ENCODE measurements at regions not wholly inside any gene's neighbourhood (a gene's known extent, or its start where the extent isn't known, plus 50 kb on each side); places are given as distances from the start of the nearest gene placed in this dataset.

DNA sequence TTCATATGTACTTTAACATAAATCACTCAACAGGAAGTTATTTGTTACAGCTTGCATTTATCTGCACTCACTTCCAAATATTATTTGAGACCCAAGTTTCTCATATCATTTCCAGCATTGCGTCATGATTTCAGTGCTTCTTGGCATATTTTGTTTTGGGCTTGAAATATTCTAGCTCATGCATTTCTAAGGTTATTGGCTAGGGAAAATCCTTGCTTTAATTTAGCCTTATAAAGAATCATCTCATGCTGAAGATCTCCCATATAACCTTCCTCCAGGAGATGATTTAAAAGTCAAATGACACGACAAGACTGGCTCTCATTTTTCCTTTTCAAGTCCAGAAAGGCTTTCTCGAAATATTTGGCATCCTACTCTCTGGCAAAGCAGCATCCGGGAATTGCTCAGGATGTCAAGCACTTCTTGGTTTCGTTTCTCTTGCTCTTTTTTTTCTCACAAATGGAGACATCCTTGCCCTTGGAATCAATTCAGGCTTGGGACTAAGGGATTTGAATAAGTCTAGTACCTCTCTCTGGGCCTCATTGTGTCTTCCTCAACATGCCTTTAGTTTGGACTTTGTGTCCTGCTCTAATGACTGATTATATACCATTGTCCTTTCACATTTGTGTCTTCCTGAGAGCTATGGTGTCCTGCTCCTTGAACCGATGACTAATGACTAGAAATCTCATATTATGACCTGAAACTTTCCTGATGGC, 295.0 kb downstream of the RMST start:
- Histone ChIP-seq H3K36me3 (ENCODE audit: control insufficient read depth in 2 of 2, insufficient read depth in 2 of 2, low read length in 1 of 2) (no peaks in the 10 kb centered on the region), H3K4me2 (ENCODE audit: control insufficient read depth, insufficient read depth) (no peak overlapping the region), H3K4me1 (ENCODE audit: control insufficient read depth, insufficient read depth, low read length) (no peaks in the 10 kb centered on the region), H3K27me3 (replicated peaks in 1 of 2; ENCODE audit: control insufficient read depth in 2 of 2, insufficient read depth in 2 of 2, low read length in 1 of 2) (no peaks in the 10 kb centered on the region), H4K20me1 (ENCODE audit: control insufficient read depth, insufficient read depth) (no peaks in the 10 kb centered on the region), H3K9ac (ENCODE audit: control insufficient read depth, insufficient read depth, low read length) (no peak overlapping the region), H3K4me3 (no peak overlapping the region), H3K27ac (ENCODE audit: control insufficient read depth, insufficient read depth) (no peak overlapping the region), H3K9me3 (replicated peaks; ENCODE audit: control insufficient read depth, insufficient read depth, low read length) (no peaks in the 10 kb centered on the region), H2AFZ (ENCODE audit: control insufficient read depth, low read depth, low read length) (no peak overlapping the region), H3K79me2 (ENCODE audit: control insufficient read depth, insufficient read depth, low read length) (no peaks in the 10 kb centered on the region)
- intact Hi-C loops (cut with micrococcal nuclease; ENCODE audit: unreplicated experiment) (no loop called here), in situ Hi-C loops (cut with MboI) (no loop called here)
- FAIRE-seq, result no peak
- ChIA-PET RAD21 (ENCODE audit: unreplicated experiment) (no interaction called here), CTCF (no interaction called here), SMC1A (ENCODE audit: uncharacterized antibody, unreplicated experiment) (no interaction called here), POLR2A (no interaction called here)
- 16% methylated on average over 6 of the region's 6 CpGs for WGBS (ENCODE audit: insufficient coverage, insufficient replicate concordance, low lambda C conversion rate, missing lambda C conversion rate)
- DNase-seq (ENCODE audit: low read depth, low spot score), result no peak
- no peak for ATAC-seq
- BruUV-seq (replicated peaks), result no TSS peak
- TF ChIP-seq HSF1 (IDR thresholded peaks at IDR 0.05; ENCODE audit: low read depth, low read length) (no peak), TCF3 (IDR thresholded peaks at IDR 0.05; ENCODE audit: borderline replicate concordance, insufficient read depth, low read depth, low read length) (no peak), ATF2 (IDR thresholded peaks at IDR 0.05; ENCODE audit: low read length) (no peak), STAT3 (IDR thresholded peaks at IDR 0.05; ENCODE audit: low read depth, low read length) (no peak), FOXK2 (IDR thresholded peaks at IDR 0.05) (no peak), ZNF592 (IDR thresholded peaks at IDR 0.05) (no peak), RB1 (IDR thresholded peaks at IDR 0.05; ENCODE audit: borderline replicate concordance) (no peak), PBX3 (IDR thresholded peaks at IDR 0.05; ENCODE audit: insufficient replicate concordance, low read depth, low read length) (no peak)
- TF ChIP-seq, protein P1, sequence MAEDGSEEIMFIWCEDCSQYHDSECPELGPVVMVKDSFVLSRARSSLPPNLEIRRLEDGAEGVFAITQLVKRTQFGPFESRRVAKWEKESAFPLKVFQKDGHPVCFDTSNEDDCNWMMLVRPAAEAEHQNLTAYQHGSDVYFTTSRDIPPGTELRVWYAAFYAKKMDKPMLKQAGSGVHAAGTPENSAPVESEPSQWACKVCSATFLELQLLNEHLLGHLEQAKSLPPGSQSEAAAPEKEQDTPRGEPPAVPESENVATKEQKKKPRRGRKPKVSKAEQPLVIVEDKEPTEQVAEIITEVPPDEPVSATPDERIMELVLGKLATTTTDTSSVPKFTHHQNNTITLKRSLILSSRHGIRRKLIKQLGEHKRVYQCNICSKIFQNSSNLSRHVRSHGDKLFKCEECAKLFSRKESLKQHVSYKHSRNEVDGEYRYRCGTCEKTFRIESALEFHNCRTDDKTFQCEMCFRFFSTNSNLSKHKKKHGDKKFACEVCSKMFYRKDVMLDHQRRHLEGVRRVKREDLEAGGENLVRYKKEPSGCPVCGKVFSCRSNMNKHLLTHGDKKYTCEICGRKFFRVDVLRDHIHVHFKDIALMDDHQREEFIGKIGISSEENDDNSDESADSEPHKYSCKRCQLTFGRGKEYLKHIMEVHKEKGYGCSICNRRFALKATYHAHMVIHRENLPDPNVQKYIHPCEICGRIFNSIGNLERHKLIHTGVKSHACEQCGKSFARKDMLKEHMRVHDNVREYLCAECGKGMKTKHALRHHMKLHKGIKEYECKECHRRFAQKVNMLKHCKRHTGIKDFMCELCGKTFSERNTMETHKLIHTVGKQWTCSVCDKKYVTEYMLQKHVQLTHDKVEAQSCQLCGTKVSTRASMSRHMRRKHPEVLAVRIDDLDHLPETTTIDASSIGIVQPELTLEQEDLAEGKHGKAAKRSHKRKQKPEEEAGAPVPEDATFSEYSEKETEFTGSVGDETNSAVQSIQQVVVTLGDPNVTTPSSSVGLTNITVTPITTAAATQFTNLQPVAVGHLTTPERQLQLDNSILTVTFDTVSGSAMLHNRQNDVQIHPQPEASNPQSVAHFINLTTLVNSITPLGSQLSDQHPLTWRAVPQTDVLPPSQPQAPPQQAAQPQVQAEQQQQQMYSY (CRISPR knock-in tag; IDR thresholded peaks at IDR 0.05), result no peak
- TF ChIP-seq, protein P2, sequence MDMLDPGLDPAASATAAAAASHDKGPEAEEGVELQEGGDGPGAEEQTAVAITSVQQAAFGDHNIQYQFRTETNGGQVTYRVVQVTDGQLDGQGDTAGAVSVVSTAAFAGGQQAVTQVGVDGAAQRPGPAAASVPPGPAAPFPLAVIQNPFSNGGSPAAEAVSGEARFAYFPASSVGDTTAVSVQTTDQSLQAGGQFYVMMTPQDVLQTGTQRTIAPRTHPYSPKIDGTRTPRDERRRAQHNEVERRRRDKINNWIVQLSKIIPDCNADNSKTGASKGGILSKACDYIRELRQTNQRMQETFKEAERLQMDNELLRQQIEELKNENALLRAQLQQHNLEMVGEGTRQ (IDR thresholded peaks at IDR 0.05; ENCODE audit: borderline replicate concordance, low read depth, low read length), result no peak
